Stimulated activated CD4-positive, alpha-beta T cell treated with anti-CD3 and anti-CD28 coated beads, Interleukin-15, amount 100 ng/mL, for 48 hours (primary cell): ENCODE measurements at regions not wholly inside any gene's neighbourhood (a gene's known extent, or its start where the extent isn't known, plus 50 kb on each side); places are given as distances from the start of the nearest gene placed in this dataset.
"Not testable (repeated sequence)": the region's sequence is repeated elsewhere in the genome, so short reads cannot be mapped to it uniquely, and the experiment has no call there.

Source experiments
- DNase-seq, 2 donors: peaks; one replicate each; pipeline ENCODE4 v3.0.0-alpha.2; 2020; ENCODE audit warnings: low read depth in 2 of 2

DNA sequence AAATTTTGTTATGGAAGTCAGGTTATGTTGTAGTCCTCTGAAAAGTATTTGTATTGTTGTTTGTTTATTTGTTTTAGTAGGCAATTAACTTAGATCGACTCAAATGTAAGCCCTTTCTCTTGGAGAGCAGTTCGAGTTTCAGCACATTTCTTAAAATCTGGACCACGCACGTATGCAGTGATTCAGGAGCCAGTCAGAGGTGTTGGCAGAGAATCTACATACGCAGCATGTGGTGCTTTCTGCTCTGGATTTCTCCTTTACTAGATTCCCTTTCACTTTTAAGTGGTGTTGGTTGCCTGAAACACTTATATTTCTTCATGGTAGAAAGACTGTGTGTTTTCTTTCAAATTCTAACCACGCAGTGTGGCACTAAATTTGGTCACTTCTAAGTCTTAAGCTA lies 773.9 kb upstream of the LRATD1 start:
- no peak for DNase-seq

DNA sequence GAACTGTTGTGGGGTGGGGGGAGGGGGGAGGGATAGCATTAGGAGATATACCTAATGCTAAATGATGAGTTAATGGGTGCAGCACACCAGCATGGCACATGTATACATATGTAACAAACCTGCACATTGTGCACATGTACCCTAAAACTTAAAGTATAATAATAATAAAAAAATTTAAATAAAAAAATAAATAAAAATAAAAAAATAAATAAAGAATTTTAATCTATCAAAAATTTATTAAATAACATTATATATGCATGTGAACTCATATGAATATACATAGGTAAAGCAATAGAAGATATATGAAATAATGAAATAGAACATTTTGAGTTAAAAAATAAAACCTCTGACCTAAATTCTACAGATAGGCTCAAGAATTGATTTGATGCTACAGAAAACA lies 764.2 kb upstream of the LRATD1 start:
- not testable (repeated sequence) for DNase-seq

DNA sequence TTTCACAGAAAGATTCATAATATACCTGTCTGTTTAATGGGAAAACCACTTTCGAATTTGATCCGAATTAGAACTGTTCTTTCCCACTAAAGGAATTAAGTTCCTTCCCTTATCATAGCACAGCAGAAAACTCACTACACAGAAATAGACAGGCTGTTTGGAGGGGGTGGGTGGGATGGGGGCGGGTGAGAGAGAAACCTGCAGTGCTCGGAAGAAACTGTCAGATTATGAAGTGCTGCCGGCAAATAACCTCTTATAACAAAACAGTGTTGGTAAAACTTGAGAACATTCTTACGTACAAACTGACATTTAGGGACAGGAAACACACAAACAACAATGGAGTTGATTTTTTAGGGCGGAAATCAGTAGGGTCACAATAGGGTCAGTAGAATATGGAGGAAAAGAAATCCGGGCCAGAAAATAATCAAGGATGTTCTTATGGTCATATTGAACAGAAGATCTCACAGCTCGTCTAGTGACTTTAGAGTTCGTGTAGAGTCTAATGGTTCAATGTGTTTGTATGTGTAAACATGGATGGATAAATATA lies 756.0 kb upstream of the LRATD1 start:
- DNase-seq, result no peak

DNA sequence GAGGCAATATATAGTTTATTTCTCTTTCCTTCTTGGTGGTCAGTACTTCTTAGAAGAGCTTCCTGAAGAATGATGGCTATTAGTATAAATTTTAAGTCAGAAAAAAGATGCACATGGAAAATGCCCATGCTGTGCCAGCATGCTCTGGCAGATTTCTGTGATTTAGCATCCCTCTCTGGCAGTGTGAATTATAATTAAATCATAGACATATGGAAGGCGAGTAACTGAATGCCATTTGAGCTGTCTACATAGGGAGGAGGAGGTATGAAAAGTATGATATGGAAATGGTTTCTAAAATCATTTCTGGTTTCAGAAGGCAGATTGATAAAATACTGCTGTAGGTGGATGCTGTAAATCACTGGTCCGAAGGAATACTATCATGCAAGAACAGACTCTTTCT lies 754.9 kb upstream of the LRATD1 start:
- no peak for DNase-seq

DNA sequence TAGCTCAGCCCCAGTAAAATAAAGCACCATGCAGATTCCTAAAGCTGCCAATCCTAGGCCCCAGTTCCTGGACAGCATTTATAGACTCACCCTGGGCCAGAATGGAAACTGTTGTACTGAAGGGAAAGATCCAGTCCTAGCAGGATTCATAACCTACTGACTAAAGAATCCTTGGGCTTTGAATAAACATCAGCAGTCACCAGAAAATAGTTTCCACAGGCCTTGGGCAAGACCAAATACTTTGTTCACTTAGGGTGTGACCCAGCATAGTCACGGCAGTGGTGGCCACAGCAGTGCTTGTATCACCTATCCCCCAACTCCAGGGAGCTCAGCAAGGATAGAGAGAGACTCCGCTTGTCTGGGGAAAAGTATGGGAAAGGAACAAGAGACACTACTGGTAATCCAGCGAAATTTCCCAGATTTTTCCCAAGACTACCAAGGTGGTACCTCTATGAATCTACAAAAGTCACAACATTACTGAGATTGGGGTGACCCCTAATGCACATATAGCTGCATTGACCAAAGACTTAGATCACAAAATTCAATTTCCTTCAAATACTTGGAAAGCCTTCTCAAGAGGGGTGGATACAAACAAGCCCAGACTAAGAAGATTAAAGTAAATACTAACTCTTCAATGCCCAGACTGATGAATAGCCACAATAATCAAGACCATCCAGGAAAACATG lies 748.1 kb upstream of the LRATD1 start:
- no peak for DNase-seq

DNA sequence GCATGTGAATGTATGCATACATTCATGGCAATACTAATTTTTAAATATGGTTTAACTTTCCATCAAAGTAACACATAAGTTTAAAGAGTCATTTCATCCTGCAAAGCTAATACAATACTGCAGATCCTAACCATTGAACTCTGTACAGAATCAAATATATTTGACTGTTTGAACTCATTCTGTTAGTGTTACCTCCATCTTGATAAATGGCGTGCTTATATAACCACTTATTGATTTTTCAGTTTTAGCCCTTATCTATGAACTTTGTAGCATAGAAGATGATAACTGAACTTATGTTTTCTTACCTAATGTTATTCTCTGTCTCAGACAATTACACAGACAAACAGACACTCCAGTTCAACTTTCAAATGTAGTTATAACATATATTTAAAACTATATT lies 731.0 kb upstream of the LRATD1 start:
- DNase-seq, result no peak

DNA sequence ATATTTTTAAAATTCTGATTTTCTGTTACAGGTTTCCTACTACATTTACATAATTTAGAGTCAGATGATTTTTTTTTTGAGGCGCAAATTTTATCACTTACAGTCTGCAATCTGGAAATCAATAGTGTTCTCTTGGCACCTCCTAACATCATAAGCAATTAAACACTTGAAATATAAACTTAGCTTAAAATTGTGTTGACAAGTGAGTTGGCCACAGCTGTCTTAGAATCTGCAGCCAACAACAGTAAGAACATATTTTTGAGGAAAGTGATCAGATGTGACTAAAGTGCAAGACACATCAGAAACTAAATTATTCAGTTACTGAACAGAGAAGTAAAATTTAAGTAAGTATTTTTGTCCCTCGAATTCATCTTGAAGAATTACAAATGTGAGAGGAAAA lies 726.7 kb upstream of the LRATD1 start:
- no peak for DNase-seq

DNA sequence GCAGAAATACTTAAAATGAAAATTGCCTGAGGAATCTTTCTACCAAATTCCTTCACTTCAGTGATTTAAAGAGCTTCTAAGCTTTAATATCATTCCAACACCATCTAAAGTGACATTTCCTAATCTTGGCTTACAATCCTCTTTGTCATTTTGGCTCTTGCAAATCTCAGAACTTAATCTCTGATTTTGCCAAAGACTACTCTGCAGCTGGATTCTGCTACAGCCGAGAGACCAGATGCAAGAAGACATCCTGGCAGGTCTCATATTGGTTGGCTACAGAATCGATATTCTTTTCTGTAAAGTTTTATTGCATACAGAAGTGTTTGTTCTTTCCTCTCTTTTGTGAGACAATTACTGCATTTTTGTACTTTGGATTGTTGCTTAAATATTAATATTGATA lies 716.5 kb upstream of the LRATD1 start:
- no peak for DNase-seq

DNA sequence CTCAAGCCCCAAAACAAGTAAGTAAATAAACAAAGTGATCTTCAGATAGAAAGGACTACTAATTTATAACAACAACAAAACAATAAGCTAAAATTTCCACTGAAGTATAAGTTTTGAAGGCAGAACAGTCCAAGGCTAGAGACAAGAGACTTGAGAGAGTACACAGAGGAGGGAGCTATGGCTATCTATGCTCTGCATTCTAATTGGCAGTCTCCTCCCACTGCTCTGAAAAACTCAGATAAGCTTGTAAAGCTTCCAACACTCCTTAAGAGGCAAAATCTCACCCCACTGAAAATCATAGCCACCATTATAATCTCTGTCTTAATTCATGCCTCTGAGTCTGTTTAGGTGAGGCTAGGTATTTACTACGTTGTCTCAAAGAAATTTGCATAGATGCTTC lies 714.6 kb upstream of the LRATD1 start:
- no peak for DNase-seq

DNA sequence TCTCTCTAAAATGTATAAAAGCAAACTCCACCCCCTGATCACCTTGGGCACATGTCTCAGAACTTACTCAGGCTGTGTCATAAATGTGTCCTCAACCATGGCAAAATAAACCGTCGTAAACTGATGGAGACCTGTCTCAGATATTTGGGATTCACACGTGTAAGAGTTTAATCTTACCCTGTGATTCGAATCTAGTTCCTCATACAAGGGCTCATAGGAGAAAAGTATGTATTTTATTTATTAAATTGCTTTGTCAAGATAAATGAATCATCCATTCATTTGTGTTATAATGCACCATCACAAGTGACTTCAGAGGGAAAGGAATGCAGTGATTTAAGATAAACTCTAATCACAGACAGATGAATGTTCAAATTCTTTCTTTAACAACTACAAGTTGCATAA lies 712.5 kb upstream of the LRATD1 start:
- no peak for DNase-seq

DNA sequence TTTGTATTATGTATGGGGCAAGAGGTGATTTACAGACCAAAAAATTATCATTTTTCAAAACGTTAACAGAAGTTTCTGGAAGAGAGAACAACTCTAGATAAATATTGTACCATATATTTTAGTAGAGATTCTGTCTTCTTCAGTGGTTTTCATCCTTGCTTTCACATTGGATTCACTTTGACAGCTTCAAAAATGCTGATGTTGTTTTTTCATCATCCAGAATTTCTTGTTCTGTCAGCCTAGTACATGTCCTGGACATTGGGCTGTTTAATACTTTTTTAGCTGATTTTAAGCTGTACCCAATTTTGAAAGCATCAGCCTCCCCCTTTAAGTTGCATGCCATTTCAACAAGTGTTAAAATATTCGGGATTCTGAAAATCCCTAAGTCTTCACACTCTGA lies 711.3 kb upstream of the LRATD1 start:
- no peak for DNase-seq

DNA sequence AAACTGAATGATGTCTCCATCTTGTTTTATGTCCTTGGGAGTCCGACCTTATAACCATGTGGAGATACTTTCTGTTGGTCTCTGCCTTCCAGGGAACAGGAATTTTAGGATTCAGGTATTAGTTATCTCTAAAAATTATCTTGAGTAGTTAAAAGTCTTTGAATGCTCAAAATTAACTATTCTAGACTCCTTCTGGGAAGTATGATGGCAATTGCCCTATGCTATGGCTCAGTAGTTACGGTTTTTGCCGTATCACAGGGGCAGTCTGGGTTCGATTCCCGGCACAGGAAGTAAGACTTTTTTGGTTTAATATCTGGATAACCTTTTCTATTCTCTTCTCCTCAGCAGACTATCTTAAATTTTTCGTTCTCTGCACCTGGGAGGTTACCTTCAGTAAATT lies 708.7 kb upstream of the LRATD1 start:
- DNase-seq, result no peak

DNA sequence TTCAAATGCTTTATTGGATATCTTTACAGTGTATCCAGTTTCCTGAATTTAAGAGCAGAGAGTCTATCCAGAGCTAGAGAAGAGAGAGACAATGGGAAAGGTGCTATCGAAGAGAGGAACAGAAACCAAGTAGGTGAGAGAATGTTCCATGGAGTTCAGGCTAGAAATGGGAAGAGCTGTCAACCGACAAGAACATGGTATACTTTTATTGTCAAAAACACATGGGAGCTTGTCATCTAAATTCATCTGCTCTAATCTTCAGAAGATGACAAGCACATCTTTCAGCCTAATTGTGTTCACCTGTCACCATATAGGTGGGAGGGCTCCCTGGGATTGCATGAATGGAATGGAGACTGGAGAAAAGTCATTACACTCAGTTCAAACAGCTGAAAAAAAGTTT lies 690.4 kb upstream of the LRATD1 start:
- no peak for DNase-seq

DNA sequence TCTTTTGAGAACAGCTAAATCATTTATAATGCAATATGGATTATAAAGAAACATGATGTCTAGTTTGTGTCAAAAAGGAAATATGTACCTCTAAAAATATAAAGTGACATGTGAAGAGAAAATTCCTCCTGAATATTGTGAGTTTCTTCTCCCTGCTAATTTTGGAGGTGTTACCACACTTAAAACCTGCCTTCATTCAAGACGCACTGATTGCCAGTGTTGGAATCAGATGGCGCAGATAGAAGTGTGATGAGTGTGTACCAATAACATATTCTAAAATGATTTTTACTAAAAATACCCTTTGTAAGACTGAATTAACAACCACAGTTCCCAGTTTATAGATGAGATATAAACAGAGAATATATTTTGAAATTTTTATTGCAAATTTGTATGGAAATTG lies 681.8 kb upstream of the LRATD1 start:
- no peak for DNase-seq

DNA sequence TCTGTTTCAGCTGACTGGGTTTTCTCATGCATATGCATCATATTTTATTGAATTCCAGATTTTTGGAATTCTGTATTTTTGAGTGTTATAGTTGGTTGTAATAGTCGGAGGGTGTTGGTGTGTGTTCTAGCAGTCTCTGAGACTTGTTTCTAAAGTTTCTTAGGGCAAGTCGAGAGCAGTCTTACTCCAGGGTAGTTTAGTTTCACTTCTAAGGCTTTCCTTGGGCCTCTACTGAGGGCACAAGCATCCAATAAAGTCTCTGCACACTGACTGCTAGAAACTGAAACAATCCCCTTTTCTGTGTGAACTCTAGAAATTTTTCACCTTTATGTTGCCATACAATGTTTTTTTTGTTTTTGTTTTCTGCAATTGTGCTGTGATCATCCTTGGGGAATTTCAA lies 663.7 kb upstream of the LRATD1 start:
- no peak for DNase-seq

DNA sequence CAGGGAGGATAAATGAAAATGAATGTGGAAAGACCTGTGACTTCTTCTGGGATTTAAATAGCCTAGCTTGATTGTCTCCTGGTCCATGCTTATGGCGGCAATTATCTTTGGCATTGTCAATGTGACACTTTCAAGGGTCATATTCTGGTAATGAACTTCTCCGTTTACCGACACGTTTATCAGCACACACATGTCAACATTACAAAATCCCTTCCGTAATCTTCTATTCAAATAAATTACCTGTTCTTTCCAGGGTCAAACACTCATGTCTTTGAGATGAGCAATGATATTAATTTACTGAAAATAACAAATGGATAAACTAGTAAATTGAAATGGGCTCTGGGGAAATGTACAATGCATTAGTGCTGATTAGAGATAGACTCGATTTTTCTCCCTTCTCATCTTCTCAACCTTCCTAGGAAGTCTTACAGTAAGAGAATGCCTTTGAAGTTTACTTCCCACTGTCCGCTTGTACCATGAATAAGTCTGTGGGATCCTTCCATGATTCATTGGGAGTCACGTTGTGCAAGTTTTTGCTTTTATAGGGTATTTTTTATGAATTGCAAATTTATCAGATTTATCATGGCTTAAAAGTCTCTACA lies 646.3 kb upstream of the LRATD1 start:
- DNase-seq, result no peak

DNA sequence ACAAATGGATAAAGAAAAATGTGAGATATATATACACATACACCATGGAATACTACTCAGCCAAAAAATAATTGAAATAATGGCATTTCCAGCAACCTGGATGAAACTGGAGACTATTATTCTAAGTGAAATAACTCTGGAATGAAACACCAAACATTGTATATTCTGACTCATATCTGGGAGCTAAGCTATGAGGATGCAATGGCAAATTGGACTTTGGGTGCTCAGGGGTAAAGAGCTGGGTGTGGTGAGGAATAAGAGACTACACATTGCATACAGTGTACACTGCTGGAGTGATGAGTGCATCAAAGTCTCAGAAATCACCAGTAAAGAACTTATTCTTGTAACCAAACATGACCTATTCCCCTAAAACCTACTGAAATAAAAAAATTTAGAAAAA lies 636.0 kb upstream of the LRATD1 start:
- DNase-seq, result no peak

DNA sequence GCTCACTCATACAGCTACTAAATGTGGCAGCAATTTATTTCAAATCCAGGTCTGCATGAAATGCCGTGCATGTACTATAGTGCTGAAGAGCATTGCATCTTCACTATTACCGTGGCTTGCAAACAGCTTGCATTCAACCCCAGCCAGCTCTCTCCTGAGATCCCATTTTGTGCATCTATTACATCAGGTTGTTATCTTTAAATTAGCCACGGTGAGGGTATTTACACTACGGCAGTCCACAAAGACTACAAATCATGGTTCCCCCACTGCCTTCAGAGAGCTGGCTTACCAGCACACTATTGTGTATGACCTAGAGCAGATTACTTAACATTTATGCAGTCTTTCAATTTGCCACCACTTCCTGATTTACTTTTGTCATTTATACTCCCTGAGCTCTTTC lies 621.3 kb upstream of the LRATD1 start:
- DNase-seq, result no peak

DNA sequence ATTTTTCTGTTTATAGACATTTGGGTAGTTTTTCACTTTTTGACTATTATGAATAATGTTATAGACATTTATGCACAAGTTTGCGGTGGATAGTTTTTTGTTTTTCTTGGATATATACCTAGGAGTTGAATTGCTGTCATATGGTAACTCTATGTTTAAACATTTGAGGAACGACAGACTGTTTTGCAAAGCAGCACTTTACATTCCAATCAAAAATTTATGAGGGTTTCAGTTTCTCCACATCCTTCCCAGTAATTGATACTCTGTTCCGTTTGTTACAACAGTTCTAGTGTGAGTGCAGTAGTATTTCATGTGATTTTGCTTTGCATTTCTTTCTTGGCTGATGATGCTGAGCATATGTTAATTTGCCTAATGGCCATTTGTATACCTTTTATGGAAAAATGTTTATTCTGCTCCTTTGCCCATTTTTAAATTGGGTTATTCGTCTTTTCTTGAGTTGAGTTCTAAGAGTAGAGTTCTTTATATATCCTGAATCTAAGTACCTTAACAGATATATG lies 617.3 kb upstream of the LRATD1 start:
- no peak for DNase-seq

DNA sequence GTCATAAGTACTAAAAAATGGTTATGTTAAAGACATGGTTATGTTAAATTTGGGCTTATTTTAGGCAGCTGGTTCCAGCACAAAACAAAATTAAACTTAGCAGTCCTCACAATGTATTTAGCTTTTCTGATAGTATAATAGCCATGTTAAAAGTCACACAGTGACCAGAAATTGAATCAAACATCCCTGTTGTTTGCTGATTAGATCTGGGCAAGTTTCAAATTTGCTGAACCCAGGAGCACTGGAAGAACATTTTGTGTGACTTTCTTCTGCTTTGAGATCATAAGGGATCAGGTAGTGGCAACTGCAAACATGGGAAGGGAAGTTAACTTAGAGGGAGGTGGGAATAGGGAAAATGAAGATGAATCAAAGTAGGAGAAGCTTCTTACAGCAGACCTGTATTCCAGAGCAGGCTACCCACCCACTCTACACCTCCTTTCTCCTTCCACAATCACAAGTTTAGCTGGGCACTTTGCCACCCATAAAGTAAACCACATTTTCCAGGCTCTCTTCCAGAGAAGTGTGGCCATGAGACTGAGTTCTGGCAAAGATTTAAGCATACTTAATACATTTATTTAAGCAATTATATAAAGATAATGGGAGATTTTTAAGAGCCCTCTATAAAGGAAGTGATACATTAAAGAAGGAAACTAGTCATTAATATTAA lies 616.1 kb upstream of the LRATD1 start:
- no peak for DNase-seq

DNA sequence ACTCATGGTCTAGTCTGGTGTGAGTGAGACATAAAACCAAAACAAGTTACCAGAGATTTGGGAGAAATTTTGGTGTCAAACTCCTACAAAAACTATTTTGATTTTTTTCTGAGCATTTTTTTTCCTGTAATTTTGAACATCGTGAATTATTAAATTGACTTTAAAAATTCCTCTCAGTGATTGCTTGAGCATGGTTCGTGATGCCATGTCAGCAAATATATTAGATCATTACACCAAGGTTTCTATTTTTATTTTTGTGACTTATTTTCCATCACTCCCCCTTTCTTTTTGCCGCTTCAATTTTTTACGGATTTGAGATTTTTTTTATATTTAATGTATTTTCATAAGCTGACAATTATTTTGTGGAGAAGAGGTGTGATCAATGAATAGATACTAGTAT lies 613.9 kb upstream of the LRATD1 start:
- DNase-seq, result no peak

DNA sequence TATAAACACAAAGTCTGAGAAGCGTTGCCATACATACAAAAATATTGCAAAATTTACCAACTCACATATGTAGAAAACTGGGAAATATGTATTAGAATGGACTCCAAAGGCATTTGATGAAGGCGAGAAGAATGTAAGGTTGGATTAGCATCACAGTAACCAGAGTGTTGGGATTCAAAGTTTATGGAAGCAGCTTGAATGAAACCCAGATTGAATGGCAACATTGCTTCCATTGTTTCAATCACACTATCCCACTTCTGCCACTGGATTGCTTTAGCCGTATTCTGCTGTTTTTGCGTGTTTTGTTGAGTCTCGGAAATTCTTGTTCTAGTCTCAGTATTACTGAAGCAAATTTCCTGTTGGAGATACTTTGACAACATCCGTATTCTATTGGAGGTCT lies 609.0 kb upstream of the LRATD1 start:
- no peak for DNase-seq

DNA sequence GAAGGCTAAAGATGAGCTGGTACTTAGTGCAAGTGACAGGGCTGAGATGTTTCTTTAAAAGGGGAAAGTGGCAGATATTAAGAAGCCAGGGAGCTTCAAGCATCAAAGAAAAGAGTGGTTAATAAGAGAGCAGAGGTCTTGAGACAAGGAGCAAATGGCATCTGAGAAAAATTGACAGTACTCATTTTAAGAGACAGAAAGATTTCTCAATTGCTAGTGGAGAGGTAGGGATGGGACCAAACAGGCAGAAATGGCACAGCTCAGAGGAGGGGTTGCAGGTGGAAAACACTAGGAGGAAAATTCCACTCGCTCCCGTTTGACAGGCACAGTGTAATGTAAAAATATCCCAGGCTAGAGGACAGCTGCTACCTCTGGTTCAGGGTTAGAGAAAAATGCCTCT lies 593.4 kb upstream of the LRATD1 start:
- DNase-seq, result no peak
